Neural progenitor cell (in vitro differentiated cells): ENCODE measurements at regions not wholly inside any gene's neighbourhood (a gene's known extent, or its start where the extent isn't known, plus 50 kb on each side); places are given as distances from the start of the nearest gene placed in this dataset.

Experiments
- DNase-seq: peaks from one replicate; pipeline ENCODE4 v3.0.0-alpha.2; 2016; ENCODE audit warnings: low spot score
- H2AFZ ChIP-seq: fragments of 200-600 bp; sonication (generic); replicated peaks from 2 replicates; pipeline ENCODE4 v1.6.1; 2016; ENCODE audit warnings: antibody characterized with exemption
- H3F3A ChIP-seq: fragments of 200-600 bp; sonication (generic); 2 replicates; pipeline ENCODE4 v1.6.1; 2016; ENCODE audit warnings: antibody characterized with exemption, low read depth
- H3K27ac ChIP-seq: fragments of 200-600 bp; sonication (generic); 2 replicates; pipeline ENCODE4 v1.5.1; 2016; ENCODE audit warnings: mild to moderate bottlenecking
- H3K27me3 ChIP-seq: fragments of 200-600 bp; sonication (generic); 2 replicates; pipeline ENCODE4 v1.6.1; 2016; ENCODE audit warnings: mild to moderate bottlenecking, moderate library complexity
- H3K36me3 ChIP-seq: fragments of 200-600 bp; sonication (generic); 2 replicates; pipeline ENCODE4 v1.5.1; 2016
- H3K4me1 ChIP-seq: fragments of 200-600 bp; sonication (generic); 2 replicates; pipeline ENCODE4 v1.6.1; 2016; ENCODE audit warnings: mixed run types
- H3K4me2 ChIP-seq: fragments of 200-600 bp; sonication (generic); 2 replicates; pipeline ENCODE4 v1.6.1; 2016
- H3K4me3 ChIP-seq: fragments of 200-600 bp; sonication (generic); 2 replicates; pipeline ENCODE4 v1.5.1; 2016
- H3K79me2 ChIP-seq: fragments of 200-600 bp; sonication (generic); 2 replicates; pipeline ENCODE4 v1.6.1; 2016; ENCODE audit warnings: low read depth
- H3K9ac ChIP-seq: fragments of 200-600 bp; sonication (generic); 2 replicates; pipeline ENCODE4 v1.6.1; 2016
- H3K9me3 ChIP-seq: fragments of 200-600 bp; sonication (generic); 2 replicates; pipeline ENCODE4 v1.5.1; 2016; ENCODE audit warnings: low read depth
- H4K20me1 ChIP-seq: fragments of 200-600 bp; sonication (generic); 2 replicates; pipeline ENCODE4 v1.6.1; 2016; ENCODE audit warnings: low read depth
- H3K27ac Mint-ChIP-seq: 3 replicates; pipeline ENCODE4 v1.8.0; 2021; ENCODE audit warnings: mixed read lengths
- H3K27me3 Mint-ChIP-seq: 2 replicates; pipeline ENCODE4 v1.8.0; 2022; ENCODE audit warnings: low read depth, mild to moderate bottlenecking, inconsistent platforms, moderate library complexity, mixed read lengths; ENCODE audit not compliant: insufficient read depth
- H3K36me3 Mint-ChIP-seq: 3 replicates; pipeline ENCODE4 v1.8.0; 2021; ENCODE audit warnings: mixed read lengths
- H3K4me1 Mint-ChIP-seq: 3 replicates; pipeline ENCODE4 v1.8.0; 2021; ENCODE audit warnings: mixed read lengths
- H3K4me3 Mint-ChIP-seq: 3 replicates; pipeline ENCODE4 v1.8.0; 2021; ENCODE audit warnings: mild to moderate bottlenecking, moderate library complexity, mixed read lengths
- H3K9me3 Mint-ChIP-seq: 3 replicates; pipeline ENCODE4 v1.8.0; 2020; ENCODE audit warnings: mixed read lengths
- EZH2 ChIP-seq: fragments of 200-600 bp; sonication (generic); IDR thresholded peaks from 2 replicates; pipeline ENCODE4 v1.6.1; 2017; ENCODE audit warnings: antibody characterized with exemption, mild to moderate bottlenecking, moderate library complexity
- EZH2phosphoT487 ChIP-seq: fragments of 200-600 bp; sonication (generic); IDR thresholded peaks from 2 replicates; pipeline ENCODE4 v1.6.1; 2017; ENCODE audit warnings: antibody characterized with exemption
- TF ChIP-seq, protein P1 (sequence below): fragments of 200-600 bp; sonication (generic); IDR thresholded peaks from 2 replicates; pipeline ENCODE4 v1.5.1; 2017; ENCODE audit warnings: antibody characterized with exemption, mild to moderate bottlenecking

DNA sequence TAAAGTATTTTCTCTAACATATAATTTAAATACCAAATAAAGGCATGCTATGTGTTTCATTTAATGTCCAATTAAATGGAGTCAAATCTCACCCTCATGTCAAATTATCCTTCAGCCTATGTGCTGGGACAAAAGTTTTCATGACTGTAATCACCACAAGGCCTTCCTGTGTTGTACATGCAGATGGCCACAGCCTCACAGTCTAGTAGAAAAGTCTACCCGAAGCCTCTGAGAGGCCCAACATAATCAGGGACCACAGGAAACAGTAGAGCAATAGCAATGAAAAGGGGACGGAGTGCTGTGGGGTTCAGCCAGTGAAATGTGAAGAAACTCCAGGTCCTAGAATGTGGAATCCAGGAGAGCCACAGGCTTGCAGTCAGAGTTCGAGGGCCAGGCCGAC is 140.2 kb upstream of the KLF6 start:
- no peaks in the 10 kb centered on the region for H3K27me3 ChIP-seq
- no peak overlapping the region for H3K4me2 ChIP-seq
- DNase-seq: no peak
- no peaks in the 10 kb centered on the region for H4K20me1 ChIP-seq
- no peaks in the 10 kb centered on the region for H3F3A ChIP-seq
- no peaks in the 10 kb centered on the region for H3K79me2 ChIP-seq
- Mint-ChIP-seq H3K4me1 (peaks cover 5% of the 10 kb centered on the region), H3K36me3 (no peaks in the 10 kb centered on the region), H3K27me3 (peaks cover 5% of the 10 kb centered on the region), H3K9me3 (peaks cover 5% of the 10 kb centered on the region), H3K27ac (no peak overlapping the region), H3K4me3 (no peak overlapping the region)
- H3K9ac ChIP-seq: no peak overlapping the region
- H3K27ac ChIP-seq: no peak overlapping the region
- H3K4me1 ChIP-seq: no peaks in the 10 kb centered on the region
- no peaks in the 10 kb centered on the region for H3K9me3 ChIP-seq
- H3K36me3 ChIP-seq: no peaks in the 10 kb centered on the region
- H3K4me3 ChIP-seq: no peak overlapping the region
- TF ChIP-seq, protein P1, sequence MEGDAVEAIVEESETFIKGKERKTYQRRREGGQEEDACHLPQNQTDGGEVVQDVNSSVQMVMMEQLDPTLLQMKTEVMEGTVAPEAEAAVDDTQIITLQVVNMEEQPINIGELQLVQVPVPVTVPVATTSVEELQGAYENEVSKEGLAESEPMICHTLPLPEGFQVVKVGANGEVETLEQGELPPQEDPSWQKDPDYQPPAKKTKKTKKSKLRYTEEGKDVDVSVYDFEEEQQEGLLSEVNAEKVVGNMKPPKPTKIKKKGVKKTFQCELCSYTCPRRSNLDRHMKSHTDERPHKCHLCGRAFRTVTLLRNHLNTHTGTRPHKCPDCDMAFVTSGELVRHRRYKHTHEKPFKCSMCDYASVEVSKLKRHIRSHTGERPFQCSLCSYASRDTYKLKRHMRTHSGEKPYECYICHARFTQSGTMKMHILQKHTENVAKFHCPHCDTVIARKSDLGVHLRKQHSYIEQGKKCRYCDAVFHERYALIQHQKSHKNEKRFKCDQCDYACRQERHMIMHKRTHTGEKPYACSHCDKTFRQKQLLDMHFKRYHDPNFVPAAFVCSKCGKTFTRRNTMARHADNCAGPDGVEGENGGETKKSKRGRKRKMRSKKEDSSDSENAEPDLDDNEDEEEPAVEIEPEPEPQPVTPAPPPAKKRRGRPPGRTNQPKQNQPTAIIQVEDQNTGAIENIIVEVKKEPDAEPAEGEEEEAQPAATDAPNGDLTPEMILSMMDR: no peak
- TF ChIP-seq EZH2 (no peak), EZH2phosphoT487 (no peak)
- no peak overlapping the region for H2AFZ ChIP-seq

DNA sequence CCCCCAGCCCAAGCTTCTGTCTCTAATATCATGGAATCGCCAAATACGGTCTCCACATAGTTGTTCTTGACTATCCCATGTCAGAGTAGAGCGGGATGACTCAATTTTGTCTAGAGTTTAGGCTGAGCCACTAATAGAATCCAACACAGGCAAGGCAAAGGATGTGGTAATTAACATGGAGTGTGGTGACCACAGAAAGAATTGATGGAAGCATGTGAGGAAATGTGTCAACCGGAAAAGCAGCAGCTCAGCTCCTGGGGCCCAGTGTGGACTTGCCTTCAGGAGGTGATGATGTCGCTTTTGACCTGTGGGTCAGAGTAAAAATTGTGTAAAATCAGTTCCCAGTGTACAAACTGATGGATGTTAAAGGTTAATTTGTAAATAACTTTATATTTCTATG is 139.3 kb upstream of the KLF6 start:
- H3K9me3 Mint-ChIP-seq: peaks cover 7% of the 10 kb centered on the region
- no peak overlapping the region for H3K4me3 Mint-ChIP-seq
- H3K27me3 Mint-ChIP-seq: peaks cover 5% of the 10 kb centered on the region
- Histone ChIP-seq H3F3A (no peaks in the 10 kb centered on the region), H3K9ac (no peak overlapping the region), H3K4me2 (no peak overlapping the region), H2AFZ (no peak overlapping the region), H3K4me3 (no peak overlapping the region), H3K27me3 (no peaks in the 10 kb centered on the region), H3K27ac (no peak overlapping the region), H3K79me2 (no peaks in the 10 kb centered on the region), H4K20me1 (no peaks in the 10 kb centered on the region), H3K9me3 (no peaks in the 10 kb centered on the region), H3K4me1 (no peaks in the 10 kb centered on the region), H3K36me3 (no peaks in the 10 kb centered on the region)
- peaks cover 5% of the 10 kb centered on the region for H3K4me1 Mint-ChIP-seq
- no peak for DNase-seq
- TF ChIP-seq EZH2phosphoT487 (no peak), EZH2 (no peak)
- TF ChIP-seq, protein P1: no peak
- no peaks in the 10 kb centered on the region for H3K36me3 Mint-ChIP-seq
- H3K27ac Mint-ChIP-seq: no peak overlapping the region

- Histone ChIP-seq H3K79me2 (no peaks in the 10 kb centered on the region), H3K27ac (no peak overlapping the region), H3K27me3 (no peaks in the 10 kb centered on the region), H4K20me1 (no peaks in the 10 kb centered on the region), H3K9me3 (no peaks in the 10 kb centered on the region), H2AFZ (no peak overlapping the region), H3K4me3 (no peak overlapping the region), H3F3A (no peaks in the 10 kb centered on the region), H3K4me2 (no peak overlapping the region), H3K4me1 (no peaks in the 10 kb centered on the region), H3K36me3 (no peaks in the 10 kb centered on the region), H3K9ac (no peak overlapping the region)
- Mint-ChIP-seq H3K9me3 (peaks cover 15% of the 10 kb centered on the region), H3K4me1 (peaks cover 5% of the 10 kb centered on the region), H3K4me3 (no peak overlapping the region), H3K36me3 (no peaks in the 10 kb centered on the region), H3K27me3 (peaks cover 5% of the 10 kb centered on the region), H3K27ac (no peak overlapping the region)
- no peak for DNase-seq
- TF ChIP-seq EZH2 (no peak), EZH2phosphoT487 (no peak)
- TF ChIP-seq, protein P1: no peak
Measured at GRCh38 chr10:3923033-3923432, 138.0 kb upstream of the KLF6 start.
